Stimulated activated naive CD8-positive, alpha-beta T cell treated with anti-CD3 and anti-CD28 coated beads, Interleukin-15, Interleukin-2, amounts not matched to agents 100 U/mL and 50 U/mL, for 24 hours (primary cell): ENCODE measurements at regions not wholly inside any gene's neighbourhood (a gene's known extent, or its start where the extent isn't known, plus 50 kb on each side); places are given as distances from the start of the nearest gene placed in this dataset.
"Not testable (repeated sequence)": the region's sequence is repeated elsewhere in the genome, so short reads cannot be mapped to it uniquely, and the experiment has no call there.

Source experiments
- ATAC-seq: fragments of 150-1000 bp; cut with Tn5 transposase; one replicate; pipeline ENCODE4 v1.10.0; 2021
- DNase-seq: peaks from one replicate; pipeline ENCODE4 v3.0.0; 2021

- ATAC-seq = no peak
- DNase-seq = no peak
Observed at GRCh38 chr13:87206708-87207107, 464.5 kb upstream of the SLITRK5 start.

- ATAC-seq = no peak
- DNase-seq = no peak
Observed at GRCh38 chr13:87207280-87208003, 463.7 kb upstream of the SLITRK5 start.

GRCh38 chr13:87208636-87209035, 462.5 kb upstream of the SLITRK5 start:
- DNase-seq = no peak
- ATAC-seq = no peak

GRCh38 chr13:87234981-87235380, 436.2 kb upstream of the SLITRK5 start:
- ATAC-seq (no peak), DNase-seq (no peak)

- no peak for ATAC-seq
- DNase-seq = no peak
Observed at GRCh38 chr13:87235621-87236020, 435.6 kb upstream of the SLITRK5 start.

- ATAC-seq (no peak), DNase-seq (no peak)
Observed at GRCh38 chr13:87244256-87244890, 426.8 kb upstream of the SLITRK5 start.

- ATAC-seq, DNase-seq: not testable (repeated sequence)
Observed at GRCh38 chr13:87249847-87250246, 421.3 kb upstream of the SLITRK5 start.

- no peak for DNase-seq
- ATAC-seq = no peak
Observed at GRCh38 chr13:87255394-87255793, 415.8 kb upstream of the SLITRK5 start.

GRCh38 chr13:87259479-87260083, 411.6 kb upstream of the SLITRK5 start:
- DNase-seq = no peak

GRCh38 chr13:87274209-87274819, 396.9 kb upstream of the SLITRK5 start:
- DNase-seq = peak; percentile 26
- no peak for ATAC-seq

More at GRCh38 chr13:87259479-87260083, 411.6 kb upstream of the SLITRK5 start:
- ATAC-seq = no peak

GRCh38 chr13:87280139-87280538, 391.0 kb upstream of the SLITRK5 start:
- DNase-seq (no peak), ATAC-seq (no peak)

GRCh38 chr13:87287721-87288120, 383.4 kb upstream of the SLITRK5 start:
- DNase-seq = no peak
- ATAC-seq = no peak

GRCh38 chr13:87295636-87296035, 375.5 kb upstream of the SLITRK5 start:
- DNase-seq (no peak), ATAC-seq (no peak)

GRCh38 chr13:87302034-87302433, 369.1 kb upstream of the SLITRK5 start:
- ATAC-seq (no peak), DNase-seq (no peak)

GRCh38 chr13:87302931-87303330, 368.2 kb upstream of the SLITRK5 start:
- no peak for DNase-seq
- ATAC-seq = no peak

- ATAC-seq (no peak), DNase-seq (no peak)
Observed at GRCh38 chr13:87311165-87311564, 360.0 kb upstream of the SLITRK5 start.

GRCh38 chr13:87314822-87315221, 356.3 kb upstream of the SLITRK5 start:
- ATAC-seq (no peak), DNase-seq (no peak)

- DNase-seq = no peak
- ATAC-seq = no peak
Observed at GRCh38 chr13:87322386-87322785, 348.8 kb upstream of the SLITRK5 start.

- no peak for DNase-seq
- no peak for ATAC-seq
Observed at GRCh38 chr13:87324558-87324957, 346.6 kb upstream of the SLITRK5 start.

- DNase-seq = no peak
- ATAC-seq = no peak
Observed at GRCh38 chr13:87331178-87331577, 340.0 kb upstream of the SLITRK5 start.

GRCh38 chr13:87333599-87333998, 337.6 kb upstream of the SLITRK5 start:
- ATAC-seq (no peak), DNase-seq (no peak)

GRCh38 chr13:87334176-87334575, 337.0 kb upstream of the SLITRK5 start:
- DNase-seq (no peak), ATAC-seq (no peak)

- ATAC-seq, DNase-seq: not testable (repeated sequence)
Observed at GRCh38 chr13:87336346-87336889, 334.8 kb upstream of the SLITRK5 start.
